ENCODE measurements at regions not wholly inside any gene's neighbourhood (a gene's known extent, or its start where the extent isn't known, plus 50 kb on each side); places are given as distances from the start of the nearest gene placed in this dataset.

DNA sequence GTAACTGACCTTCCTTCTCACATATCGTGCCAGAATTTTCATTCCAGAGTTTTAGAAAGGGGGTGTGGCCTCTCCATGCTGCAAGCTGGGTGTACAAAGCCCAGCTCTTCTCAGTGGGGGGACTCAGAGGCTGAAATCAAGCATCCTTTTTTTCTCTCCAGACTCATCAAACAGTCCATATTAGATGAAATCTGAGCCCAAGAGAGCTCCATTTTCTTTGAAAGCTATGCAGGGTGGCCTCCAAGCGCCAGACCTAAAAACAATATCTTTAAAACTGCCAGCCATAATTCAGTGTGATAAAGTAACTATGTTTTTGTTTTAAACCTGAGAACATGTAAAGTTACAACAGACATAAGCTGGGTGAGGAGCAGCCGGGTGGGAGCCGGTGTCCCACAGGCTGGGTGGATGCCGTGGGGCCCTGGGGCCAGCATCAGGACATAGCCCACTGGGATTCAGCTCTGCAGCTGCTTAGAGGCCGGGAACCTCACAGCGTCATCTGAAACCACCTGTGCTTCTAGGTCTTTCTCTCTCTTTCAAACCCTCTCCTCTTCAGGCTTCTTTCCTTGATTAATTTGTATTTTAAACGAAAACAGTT, 249.2 kb downstream of the ZNF536 start:
- no peak for DNase-seq

DNA sequence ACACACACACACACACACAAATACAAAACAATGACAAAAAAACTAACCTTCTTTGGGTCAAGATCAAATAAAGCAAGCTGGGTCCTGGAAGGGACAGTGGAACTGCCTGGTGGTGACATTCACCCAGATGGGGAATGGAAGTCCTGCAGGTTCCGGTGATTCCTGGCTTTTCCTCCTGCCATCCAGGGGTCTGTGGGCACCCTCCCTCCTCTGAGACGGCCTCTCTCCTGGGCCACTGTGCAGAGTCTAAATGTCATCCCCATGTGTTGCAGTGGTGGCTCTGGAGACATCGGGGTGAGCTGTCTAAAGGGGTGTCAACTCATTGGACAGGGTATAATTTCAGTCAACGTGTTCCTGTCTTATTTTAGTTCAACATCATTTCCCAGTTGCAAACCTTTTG, 248.2 kb downstream of the ZNF536 start:
- DNase-seq: no peak

DNA sequence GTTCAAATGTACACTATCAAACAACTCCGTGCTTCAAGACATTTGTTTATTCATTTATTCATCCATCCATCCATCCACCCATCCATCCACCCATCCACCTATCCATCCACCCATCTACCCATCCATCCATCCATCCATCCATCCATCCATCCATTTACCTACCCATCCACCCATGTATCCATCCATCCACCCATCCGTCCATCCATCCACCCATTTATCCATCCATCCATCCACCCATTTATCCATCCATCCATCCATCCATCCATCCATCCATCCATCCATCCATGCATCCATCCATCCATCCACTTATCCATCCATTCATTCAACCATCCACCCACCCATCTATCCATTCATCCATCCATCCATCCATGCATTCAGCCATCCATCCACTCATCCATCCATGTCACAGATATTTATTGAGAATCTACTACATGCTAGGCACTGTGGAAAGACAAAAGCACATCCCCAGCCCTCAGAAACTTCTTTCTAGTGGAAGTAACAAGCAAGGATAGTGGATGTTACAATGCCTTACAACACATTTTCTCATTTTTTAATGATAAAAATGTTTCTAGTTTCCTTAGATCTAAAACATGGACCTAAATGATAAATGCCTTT, 237.6 kb downstream of the ZNF536 start:
- no peak for DNase-seq

DNA sequence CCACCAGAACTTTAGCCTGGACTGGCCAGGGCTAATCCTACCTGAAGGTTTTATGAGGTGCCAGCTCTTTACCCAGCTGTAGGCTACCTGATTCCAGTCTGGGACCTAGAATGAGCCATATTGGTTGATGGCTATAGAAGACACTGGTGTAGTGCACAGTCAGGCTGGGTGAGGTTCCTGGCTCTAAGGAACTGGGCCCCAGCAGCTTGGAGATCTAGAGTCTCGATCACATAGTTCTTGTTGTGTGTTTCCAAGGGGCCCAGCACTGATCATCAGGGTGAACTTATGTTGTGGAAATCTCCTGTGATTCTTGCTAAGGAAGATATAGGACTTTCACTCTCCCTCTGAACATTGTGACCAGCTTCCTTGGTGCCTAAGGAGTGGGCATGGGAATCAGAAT, 236.3 kb downstream of the ZNF536 start:
- no peak for DNase-seq
